HFF-Myc (cell line): ENCODE measurements at regions not wholly inside any gene's neighbourhood (a gene's known extent, or its start where the extent isn't known, plus 50 kb on each side); places are given as distances from the start of the nearest gene placed in this dataset.

ENCODE experiments used
- DNase-seq: peaks from one replicate; pipeline ENCODE4 v3.0.0-alpha.2; 2011; ENCODE audit warnings: low read depth; ENCODE audit errors: extremely low read depth
- H3K4me3 ChIP-seq: replicated peaks from 2 replicates; pipeline ENCODE4 v1.5.1; 2011; ENCODE audit warnings: low read depth, mild to moderate bottlenecking, control low read depth, low read length
- CTCF ChIP-seq: IDR thresholded peaks from 2 replicates; pipeline ENCODE4 v1.5.1; 2012; ENCODE audit warnings: mild to moderate bottlenecking, low read depth, low read length, control low read depth; ENCODE audit errors: missing control alignments

DNA sequence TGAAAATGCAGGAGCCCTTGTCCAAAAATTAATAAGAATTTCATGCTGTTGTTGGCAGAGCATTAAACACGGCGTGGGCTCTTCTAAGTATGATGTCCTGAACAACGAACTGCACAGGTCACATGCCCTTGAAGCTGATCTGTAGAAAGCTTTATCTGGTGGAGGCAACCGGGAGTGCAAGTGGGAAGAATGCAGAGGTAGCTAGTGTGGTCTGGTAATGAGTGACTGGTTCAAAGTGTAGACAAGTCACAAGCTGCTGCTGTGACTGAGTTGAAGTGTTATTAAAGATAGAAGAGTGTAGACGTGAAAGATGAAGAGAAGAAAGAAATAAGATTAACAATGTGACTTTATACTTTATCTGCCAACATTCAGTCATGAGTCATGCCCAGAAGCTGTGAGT, 361.9 kb downstream of the TTLL7 start:
- no peak for TF ChIP-seq CTCF
- no peak for DNase-seq
- H3K4me3 ChIP-seq, result no peak overlapping the region

- no peak for TF ChIP-seq CTCF
- no peak for DNase-seq
- no peak overlapping the region for H3K4me3 ChIP-seq
These were observed 366.0 kb downstream of the TTLL7 start for GRCh38 chr1:83632906-83633305.

- DNase-seq, result no peak
- no peak for TF ChIP-seq CTCF
- no peak overlapping the region for H3K4me3 ChIP-seq
These were observed 367.1 kb downstream of the TTLL7 start for GRCh38 chr1:83631851-83632250.

DNA sequence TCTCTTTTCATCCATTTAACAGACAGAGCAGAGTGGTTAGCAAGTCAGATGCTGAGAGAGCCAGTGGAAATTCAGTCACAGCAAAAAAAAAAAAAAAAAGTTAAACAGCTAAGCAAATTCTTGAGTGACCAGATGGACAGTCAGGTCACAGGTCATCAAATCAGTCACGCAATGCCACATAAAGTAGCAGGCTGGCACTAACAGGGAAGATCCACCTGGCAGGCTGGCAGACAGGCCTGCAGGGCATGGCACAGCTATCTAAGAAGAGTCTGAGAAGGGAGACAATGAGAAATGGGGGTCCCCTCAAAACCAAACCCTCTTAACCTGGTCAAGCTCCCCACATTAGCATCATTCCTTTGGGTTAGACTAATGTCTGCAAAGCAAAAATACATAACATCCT, 371.9 kb downstream of the TTLL7 start:
- no peak overlapping the region for H3K4me3 ChIP-seq
- no peak for DNase-seq
- TF ChIP-seq CTCF, result no peak

GRCh38 chr1:83626603-83627002, 372.3 kb downstream of the TTLL7 start:
- no peak overlapping the region for H3K4me3 ChIP-seq
- TF ChIP-seq CTCF, result no peak
- DNase-seq, result no peak

GRCh38 chr1:83625646-83626045, 373.3 kb downstream of the TTLL7 start:
- H3K4me3 ChIP-seq, result no peak overlapping the region
- TF ChIP-seq CTCF, result no peak
- DNase-seq, result no peak

DNA sequence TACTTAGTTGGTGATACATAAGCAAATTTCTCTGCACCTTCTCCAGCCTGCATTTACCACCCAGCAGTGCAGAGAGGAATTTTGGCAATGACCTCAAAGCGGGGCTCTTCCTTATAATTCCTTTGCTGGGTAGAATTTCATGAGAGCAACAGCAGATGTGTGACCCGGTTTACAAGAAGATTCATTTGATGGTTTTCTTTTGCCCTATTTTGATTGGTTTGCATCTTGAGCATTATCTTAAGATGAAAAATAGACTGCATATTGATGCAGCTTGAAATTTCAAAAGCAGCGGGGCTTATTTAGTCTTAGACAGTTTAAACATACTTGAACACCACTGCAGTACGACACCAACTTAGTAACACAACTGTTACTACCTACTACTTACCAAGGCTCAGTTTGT, 378.9 kb downstream of the TTLL7 start:
- TF ChIP-seq CTCF, result no peak
- H3K4me3 ChIP-seq, result no peak overlapping the region
- DNase-seq, result no peak
